ENCODE measurements at regions not wholly inside any gene's neighbourhood (a gene's known extent, or its start where the extent isn't known, plus 50 kb on each side); places are given as distances from the start of the nearest gene placed in this dataset.

- no peak for TF ChIP-seq EZH2 (IDR thresholded peaks at IDR 0.05; ENCODE audit: low read depth, unreplicated experiment)
- no peak for TF ChIP-seq CTCF (conservative IDR thresholded peaks at IDR 0.05; ENCODE audit: low read depth in 2 of 2)
- no peak for TF ChIP-seq EZH2phosphoT487 (IDR thresholded peaks at IDR 0.05; ENCODE audit: unreplicated experiment)
- TF ChIP-seq REST (IDR thresholded peaks at IDR 0.05; ENCODE audit: unreplicated experiment): no peak
Observed at GRCh38 chr15:95739131-95739530, 591.4 kb upstream of the NR2F2 start.
